B cell (primary cell): ENCODE measurements at regions not wholly inside any gene's neighbourhood (a gene's known extent, or its start where the extent isn't known, plus 50 kb on each side); places are given as distances from the start of the nearest gene placed in this dataset.

ENCODE experiments used
- CTCF ChIP-seq: fragments of 200-600 bp; IDR thresholded peaks from one replicate; pipeline ENCODE4 v1.8.0; 2022; ENCODE audit warnings: antibody characterized with exemption, mild to moderate bottlenecking
- EZH2 ChIP-seq: IDR thresholded peaks from 2 replicates; pipeline ENCODE4 v1.6.1; 2012; ENCODE audit warnings: borderline replicate concordance, low read depth, mild to moderate bottlenecking, moderate library complexity, low read length; ENCODE audit not compliant: insufficient read depth, poor library complexity, severe bottlenecking

- no peak for TF ChIP-seq CTCF
- no peak for TF ChIP-seq EZH2
Observed at GRCh38 chr4:135492439-135492838, 1290.8 kb upstream of the PABPC4L start.
